Forelimb muscle (tissue), 1 donor: ENCODE measurements at regions not wholly inside any gene's neighbourhood (a gene's known extent, or its start where the extent isn't known, plus 50 kb on each side); places are given as distances from the start of the nearest gene placed in this dataset.

Source experiments
- DNase-seq: peaks from one replicate; pipeline ENCODE4 v3.0.0-alpha.2; 2013; ENCODE audit warnings: low read depth

DNA sequence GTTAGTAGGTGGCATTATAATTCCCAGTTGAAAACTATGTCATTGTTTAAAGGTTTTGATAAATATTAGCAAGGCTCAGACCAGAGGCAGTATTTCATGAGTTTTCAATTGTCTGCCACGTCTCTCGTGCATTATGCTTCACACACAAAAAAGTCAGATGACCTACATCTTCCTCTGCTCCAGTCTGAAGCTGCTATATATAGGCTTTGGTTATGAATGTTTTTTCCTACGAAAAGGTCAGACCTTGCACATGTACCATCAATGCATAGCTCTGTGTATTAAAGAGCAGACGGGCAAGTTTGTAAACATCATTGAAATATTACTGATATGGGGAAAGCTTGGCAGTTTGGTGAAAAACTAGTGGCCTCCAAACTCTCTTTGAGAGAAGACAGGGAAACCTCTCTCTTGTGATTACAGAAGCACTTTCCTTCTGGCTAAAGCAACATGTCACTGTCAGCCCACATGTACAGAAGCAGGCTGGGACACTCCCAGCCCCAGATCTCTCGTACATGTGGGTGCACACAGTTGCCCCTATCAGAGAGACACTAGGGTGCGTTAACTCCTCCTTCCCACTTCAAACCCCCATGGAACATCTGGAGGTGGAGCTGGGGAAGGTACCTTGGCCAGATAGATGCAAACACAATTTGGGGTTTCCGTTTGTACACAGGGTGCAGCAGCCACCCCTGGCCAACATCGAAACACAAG lies 184.0 kb upstream of the BCL6 start:
- no peak for DNase-seq

DNA sequence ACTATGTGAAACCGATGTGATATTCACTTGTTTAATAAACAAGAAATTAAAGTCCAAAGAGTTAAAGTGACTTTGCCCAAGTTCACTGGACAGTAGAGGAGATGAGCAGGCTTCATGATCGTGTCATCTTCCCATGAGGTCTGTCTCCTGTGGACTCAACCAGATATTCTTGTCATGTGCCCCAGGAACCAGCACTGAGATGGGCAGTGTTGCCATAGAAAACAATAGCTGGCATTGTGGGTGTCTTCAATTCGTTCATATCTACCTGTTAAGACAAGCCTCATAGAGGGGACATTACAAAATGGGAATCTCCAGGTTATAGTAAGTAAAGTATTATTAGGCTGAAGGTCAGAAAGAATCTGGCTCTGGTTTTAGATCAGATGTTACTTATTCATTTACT lies 184.8 kb upstream of the BCL6 start:
- DNase-seq, result no peak

DNA sequence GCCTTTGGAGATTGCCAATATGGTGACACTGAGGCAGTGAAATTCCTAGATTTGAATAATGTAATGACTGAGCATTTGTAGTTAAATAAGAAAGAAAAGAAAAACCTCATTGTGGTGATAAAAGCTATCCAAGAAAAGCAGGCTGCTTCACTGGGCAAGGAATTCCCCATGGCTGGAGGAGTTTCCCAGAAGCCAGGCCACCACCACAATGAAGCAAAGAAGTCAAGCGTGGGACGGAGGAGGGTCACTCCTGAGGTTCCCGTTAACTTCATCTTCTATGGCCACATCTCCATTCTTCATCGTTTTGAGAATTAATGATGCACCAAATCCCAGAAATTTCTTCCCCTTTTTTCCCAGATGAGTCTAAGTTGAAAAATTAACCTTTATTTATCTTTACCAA lies 185.8 kb upstream of the BCL6 start:
- no peak for DNase-seq

- DNase-seq, result no peak
Observed at GRCh38 chr3:187931770-187932278, 186.6 kb upstream of the BCL6 start.

DNA sequence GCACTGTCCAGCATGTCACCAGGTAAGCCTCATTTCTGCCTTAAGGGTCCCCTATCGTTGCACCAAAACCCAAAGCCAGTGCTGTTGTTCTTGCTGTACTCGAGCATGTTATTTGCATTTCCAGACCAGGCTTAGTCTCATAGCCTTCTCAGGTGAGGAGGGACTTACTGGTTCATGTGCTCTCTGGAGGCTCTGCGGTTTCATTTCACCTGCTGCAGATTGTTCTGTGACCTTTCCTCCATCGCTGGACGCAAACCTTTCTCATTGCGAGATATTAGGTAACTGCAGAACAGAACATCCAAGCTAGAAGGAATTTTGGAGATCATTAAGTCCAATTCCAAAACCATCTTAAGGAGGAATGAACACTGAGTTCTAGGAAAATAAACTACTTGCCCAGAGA lies 187.3 kb upstream of the BCL6 start:
- DNase-seq, result no peak

GRCh38 chr3:187935623-187936156 lies 190.4 kb upstream of the BCL6 start:
- no peak for DNase-seq

- no peak for DNase-seq
Observed at GRCh38 chr3:187936676-187937075, 191.4 kb upstream of the BCL6 start.

DNA sequence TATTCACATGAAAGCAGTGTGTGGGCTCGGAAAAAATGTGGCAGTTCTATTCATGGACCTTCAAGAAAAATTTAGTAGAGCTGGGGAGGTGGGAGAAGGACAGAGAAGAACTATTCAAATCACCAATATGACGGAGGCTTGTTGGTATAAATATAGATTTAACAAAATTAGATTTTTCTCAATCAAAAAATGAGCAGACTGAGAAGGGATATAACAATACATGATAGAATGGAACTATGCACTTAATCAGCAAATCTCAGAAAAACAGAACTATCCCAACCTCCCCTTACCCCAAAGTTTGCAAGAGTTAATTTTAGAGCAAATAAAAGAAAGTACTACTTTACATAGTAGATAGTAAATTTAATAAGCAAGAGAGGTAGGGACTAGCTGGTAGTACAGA lies 194.6 kb upstream of the BCL6 start:
- DNase-seq, result no peak

DNA sequence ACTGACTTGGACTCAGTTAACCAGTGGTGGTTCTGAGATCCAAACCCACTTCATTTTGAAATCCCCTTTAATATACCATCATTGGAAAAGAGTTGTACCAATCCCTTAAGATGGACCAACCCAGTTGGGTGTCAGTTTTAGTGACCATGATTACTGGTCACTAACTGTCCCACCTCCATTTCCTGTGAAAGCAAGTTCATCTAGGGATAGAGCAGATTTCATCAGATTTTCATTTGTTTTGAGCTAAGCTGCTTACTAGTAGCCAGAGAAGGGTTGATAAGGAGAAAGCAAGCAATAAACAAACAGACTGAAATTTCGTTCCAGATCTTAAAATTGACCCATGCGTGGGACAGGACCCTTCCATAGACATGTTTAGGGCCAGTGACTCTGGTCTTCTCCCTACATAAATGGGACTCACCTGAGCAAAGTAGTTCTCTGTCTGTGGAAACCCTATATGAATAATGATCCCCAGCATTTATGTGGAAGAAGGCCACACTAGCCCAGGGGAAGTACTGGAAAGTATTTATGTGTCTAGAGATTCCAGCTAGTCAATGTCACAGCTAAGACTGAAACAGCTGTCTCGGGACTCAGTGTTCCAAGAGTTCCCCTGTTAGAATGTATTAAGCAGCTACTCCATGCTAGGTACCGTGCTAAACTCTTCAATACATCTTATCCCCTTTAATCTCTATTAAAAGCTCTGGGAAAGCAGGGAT lies 196.0 kb upstream of the BCL6 start:
- DNase-seq, result no peak

- no peak for DNase-seq
Observed at GRCh38 chr3:187941848-187942194, 196.6 kb upstream of the BCL6 start.

DNA sequence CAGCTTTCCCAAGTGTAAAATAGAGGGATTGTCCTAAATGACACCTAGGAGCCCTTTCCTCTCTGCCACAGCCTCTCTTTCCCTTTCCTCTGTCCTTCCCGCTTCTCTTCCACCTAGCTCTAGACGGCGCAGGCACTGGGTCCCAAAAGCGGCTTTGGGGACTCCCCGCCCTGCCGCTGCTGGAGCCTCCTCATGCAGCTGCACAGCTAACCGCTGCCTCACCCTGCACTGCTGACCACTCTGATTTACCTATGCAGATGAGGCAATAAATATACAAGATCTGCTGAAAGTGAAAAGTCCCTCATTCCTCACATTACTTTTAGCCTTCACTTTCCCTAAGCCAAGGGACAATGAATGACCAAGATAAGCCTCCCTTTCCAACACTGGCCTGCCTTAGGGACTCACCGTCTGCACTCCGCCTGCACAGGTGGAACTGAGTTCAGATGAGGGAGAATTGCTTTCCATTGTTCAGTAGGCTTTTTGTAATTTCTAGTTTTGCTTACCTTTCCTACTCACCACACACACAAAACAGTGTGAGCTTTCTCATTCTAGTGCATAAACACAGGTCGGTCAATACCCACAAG lies 197.5 kb upstream of the BCL6 start:
- DNase-seq, result no peak

DNA sequence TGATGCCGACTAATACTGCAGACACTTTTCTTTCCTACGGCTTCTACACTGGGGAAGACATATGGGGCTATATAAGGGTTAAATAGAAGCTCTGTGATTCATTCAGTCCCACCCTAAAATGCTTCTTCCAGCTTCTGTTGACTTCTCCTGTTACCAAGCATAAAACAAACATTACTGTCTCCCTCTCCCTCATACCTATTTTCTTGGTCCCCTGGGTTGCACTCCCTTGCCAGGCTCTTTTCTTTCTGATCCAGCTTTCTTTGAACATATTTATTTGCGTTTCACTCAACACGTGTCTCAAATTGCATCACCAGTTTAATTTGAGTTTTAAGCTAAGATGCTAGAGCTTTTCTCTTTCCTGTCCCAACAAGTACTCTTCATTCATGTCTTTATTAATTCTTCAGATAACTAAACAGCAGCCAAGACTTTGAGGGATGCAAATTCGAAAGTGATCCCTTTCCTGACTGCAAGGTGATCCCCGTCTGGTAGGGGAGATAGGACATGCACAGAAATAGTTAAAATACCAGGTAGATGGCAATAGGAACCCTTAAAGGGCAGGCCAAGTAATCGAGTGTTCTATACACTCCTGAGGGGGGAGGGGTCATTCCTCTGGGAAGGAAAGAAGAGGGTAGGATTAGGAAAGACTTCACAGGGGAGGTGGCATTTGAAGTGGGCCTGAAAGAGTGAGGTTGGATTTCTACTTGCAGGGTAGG lies 198.6 kb upstream of the BCL6 start:
- DNase-seq, result no peak

DNA sequence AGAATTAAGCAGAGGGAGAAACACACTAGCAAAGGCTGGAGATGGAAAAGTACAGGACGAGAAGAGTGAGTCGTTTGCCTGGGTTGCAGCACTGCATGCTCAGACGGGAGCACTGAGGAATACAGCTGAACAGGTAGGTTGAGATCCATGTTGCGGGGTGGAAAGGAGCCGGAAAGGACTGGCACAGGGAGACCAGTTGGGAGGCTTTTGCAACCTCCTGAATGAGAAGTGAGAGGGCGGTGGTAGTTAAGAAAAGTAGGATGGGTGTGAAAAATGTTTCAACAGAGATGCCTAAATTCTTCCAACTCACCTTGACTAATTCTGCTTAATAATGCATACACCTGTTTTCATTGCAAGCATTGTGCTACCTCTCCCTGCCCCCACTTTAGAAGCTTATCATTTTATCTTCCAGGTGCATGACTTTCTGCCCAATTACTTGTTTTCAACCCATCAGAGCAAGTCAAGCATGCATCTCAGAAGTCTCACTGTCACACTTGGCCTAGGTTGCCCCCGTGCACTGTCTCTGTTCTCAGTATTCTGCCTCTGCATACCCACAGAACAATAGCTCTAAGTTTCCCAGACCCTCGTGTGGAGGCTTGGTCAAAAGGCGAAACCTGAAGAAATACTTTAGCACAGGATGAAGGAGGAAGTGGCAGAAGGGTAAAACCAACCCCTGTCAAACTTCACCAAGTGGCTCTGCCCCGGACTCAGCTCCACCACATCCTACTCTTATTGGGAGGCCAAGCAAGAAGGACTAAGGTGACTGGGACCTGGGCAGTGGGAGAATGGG lies 199.3 kb upstream of the BCL6 start:
- no peak for DNase-seq

- no peak for DNase-seq
Observed at GRCh38 chr3:187945374-187945773, 200.1 kb upstream of the BCL6 start.

DNA sequence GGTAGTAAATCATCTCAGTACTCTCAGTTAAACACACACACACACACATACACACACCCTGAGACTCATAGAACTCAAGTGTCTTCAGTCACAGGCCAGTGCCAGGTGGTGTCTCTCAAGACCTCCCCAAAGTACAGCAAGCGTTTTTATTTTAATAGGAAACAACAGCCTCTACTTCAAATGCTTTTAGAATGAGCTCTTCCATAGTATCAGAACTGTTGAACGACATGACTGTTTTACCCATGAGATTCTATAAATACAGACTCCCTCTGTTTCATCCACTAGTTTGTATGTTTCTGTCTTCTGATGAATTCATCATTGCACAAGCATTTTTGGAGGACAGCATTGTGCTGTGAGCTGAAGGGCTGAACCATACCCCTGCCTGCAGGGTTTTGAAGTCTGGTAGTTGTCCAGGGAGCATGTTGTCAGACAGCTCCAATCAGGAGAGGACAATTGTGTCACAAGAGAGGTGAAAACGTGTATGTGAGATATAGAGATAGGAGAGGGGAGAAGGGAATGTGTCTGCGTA lies 201.0 kb upstream of the BCL6 start:
- DNase-seq, result no peak

DNA sequence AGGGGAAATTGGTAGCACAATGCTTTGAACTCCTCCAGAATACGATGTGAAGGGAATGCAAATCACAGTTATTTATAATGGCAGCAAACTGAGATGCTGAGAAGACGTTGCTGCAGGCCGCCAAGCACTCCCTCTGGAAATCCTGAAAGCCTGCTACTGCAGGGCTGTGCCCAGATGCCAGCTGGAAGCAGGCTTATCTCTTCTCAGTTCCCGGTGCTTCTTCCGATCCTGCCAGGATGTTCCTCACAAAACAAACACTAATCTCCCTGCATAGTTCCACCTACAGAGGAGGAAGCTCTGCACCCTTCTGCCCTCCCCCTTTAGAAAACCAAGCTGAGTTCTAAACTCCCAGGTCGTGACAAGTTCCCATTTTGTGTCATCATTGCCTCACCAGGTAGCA lies 201.7 kb upstream of the BCL6 start:
- DNase-seq, result no peak

DNA sequence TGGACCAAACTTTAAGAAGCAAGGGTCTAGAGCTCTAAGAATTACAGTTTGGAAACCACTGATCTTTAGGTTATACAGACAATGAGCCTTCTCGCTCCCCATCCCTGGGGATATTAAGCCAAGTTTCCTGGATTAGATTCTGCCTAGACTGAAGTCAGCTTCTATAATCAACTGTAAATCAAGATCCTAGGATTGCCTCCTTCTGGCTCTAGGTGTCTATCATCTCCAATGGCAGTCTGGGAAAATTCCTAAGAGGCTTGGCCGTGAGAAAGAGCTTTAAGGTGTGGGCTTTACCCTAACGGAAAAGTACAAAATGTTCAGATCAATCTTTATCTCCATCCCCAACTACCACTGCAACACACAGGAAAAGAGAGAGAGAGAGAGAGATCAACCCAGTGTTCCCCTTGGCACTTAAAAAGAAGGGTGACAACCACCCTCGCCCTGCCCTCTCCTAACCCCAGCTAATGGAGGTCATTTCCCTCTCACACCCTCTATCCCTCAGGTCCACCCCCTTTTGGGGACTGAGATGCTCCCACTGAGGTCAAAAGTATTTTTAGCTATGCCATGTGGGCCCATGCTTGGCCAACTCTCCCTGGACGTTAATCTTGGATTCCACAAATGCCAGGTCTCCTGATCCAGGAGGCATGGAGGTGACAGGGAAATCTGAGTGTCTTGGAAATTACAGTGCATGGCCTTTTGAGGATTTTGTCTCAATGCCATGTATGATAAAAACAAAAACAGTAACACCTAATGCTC lies 202.8 kb upstream of the BCL6 start:
- DNase-seq, result no peak

DNA sequence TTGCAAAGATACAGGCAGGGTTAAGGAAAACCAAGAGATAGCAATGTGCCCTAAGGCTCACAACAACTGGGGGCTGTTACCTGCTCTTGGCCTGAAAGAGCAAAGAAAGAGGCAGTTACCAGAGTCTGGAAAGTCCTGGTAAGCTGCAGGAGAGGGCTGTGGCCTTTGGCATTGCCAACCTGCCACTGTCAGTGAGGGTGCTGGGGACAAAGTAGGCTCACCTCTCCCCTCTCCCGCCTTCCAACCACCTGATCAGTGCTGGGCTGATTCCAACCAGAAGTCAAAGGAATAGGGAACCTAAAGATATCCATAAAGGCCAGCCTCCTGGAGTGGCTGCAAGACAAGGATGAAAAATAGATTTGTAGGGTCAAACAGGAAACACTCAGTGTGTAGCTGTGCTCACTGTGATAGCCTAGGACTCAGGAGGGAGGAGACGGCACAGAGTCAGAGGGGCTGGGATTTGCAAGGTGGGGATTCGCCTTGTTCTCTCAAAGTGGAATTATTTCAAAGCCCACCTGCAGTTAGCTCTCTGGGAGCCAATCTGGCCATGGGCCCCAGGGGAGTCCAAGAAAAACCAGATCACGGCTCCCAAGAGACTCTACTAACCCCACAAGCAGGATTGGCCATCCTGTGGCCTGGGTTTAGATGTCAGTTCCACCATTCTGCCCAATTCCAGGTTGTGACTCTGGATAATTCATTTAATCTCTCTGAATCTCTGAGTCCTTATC lies 204.0 kb upstream of the BCL6 start:
- no peak for DNase-seq

DNA sequence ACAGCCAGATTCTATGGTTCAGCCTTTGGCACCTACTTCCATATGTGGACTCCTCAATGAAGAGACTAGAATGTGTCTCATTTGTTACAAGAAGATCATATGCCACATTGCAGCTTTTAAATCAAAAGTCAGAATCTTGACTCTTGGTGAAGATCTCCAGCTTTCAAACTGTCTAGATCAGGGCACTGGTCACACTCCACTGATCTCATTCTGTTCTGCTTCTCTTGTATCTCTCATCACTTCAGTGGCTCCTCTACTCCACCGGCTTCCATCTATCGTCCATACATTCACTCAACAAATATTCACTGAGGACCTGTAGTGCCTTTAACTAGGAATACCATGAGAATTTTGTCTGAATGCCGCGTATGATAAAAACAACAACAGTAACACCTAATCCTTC lies 203.3 kb upstream of the LPP start:
- no peak for DNase-seq
